K562 (cell line): ENCODE measurements at regions not wholly inside any gene's neighbourhood (a gene's known extent, or its start where the extent isn't known, plus 50 kb on each side); places are given as distances from the start of the nearest gene placed in this dataset.

Source experiments
- CREB1 ChIP-seq, 2 experiments: sonication (generic) in 1 of 2; formaldehyde crosslinking in 1 of 2; IDR thresholded peaks; 2 replicates each; pipeline versions ENCODE4 v1.6.1 to v1.8.0; 2012 to 2022; ENCODE audit warnings: inconsistent platforms in 1 of 2, mild to moderate bottlenecking in 1 of 2, missing genetic modification reagents in 1 of 2, moderate library complexity in 1 of 2
- HNRNPL ChIP-seq: fragments of 200-400 bp; formaldehyde crosslinking; IDR thresholded peaks from 2 replicates; pipeline ENCODE4 v1.6.1; 2017; ENCODE audit warnings: low read depth, mild to moderate bottlenecking, low read length
- MLX ChIP-seq, 2 experiments: fragments of 450-650 bp in 1 of 2; sonication (generic) in 1 of 2; formaldehyde crosslinking; conservative IDR thresholded peaks; 2 replicates each; pipeline versions ENCODE4 v1.4.0 to v1.8.1; 2020 to 2022; ENCODE audit warnings: mild to moderate bottlenecking in 1 of 2, missing genetic modification reagents in 1 of 2
- NFATC3 ChIP-seq: fragments of 450-650 bp; IDR thresholded peaks from 2 replicates; pipeline ENCODE4 v1.6.1; 2017; ENCODE audit warnings: mild to moderate bottlenecking
- NRF1 ChIP-seq, 2 experiments: fragments of 450-650 bp; IDR thresholded peaks in 1 of 2; conservative IDR thresholded peaks in 1 of 2; 2 replicates each; pipeline ENCODE4 v1.6.1; 2014; ENCODE audit warnings: mild to moderate bottlenecking in 2 of 2
- POLR2A ChIP-seq: fragments of 450-650 bp; conservative IDR thresholded peaks from 2 replicates; pipeline ENCODE4 v1.6.1; 2016
- TBP ChIP-seq: optimal IDR thresholded peaks from 2 replicates; pipeline ENCODE3; 2011; ENCODE audit warnings: low read depth, low read length, improper control_type of control experiment
- ZFP1 ChIP-seq: fragments of 450-650 bp; formaldehyde crosslinking; IDR thresholded peaks from 2 replicates; pipeline ENCODE4 v1.4.0; 2020; ENCODE audit warnings: mild to moderate bottlenecking, mixed read lengths
- TF ChIP-seq, protein P1 (sequence below), 3 experiments: IDR thresholded peaks in 2 of 3; conservative IDR thresholded peaks in 1 of 3; 2 replicates each; pipeline ENCODE4 v1.5.1; 2011 to 2012; ENCODE audit warnings: low read length in 3 of 3, mild to moderate bottlenecking in 3 of 3, control low read depth in 2 of 3, improper control_type of control experiment in 1 of 3, inconsistent platforms in 1 of 3, low read depth in 1 of 3, mixed read lengths in 1 of 3, moderate library complexity in 1 of 3; ENCODE audit not compliant: insufficient read depth in 2 of 3
- TF ChIP-seq, protein P2 (sequence below): fragments of 450-650 bp; IDR thresholded peaks from 2 replicates; pipeline ENCODE4 v1.6.1; 2016

DNA sequence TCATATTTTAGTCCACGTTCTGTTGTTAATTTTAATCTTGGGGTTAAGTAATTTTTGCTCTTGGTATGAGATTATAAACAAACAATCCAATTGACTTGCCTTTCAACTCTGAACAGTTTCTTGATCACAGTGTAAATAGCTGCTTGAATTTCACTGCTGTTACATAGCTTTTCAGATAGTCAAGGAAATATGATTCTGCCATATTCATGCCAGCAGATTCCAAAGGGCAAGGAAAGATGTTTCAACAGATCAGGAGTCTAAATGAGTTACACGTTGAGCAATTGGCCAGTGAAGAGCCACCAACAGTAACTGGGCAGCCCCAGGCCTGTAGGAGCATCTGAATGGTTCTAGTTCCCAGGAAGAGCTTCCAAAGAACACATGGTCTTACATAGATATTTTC, 93.6 kb downstream of the LEPR start:
- TF ChIP-seq ZFP1 (CRISPR knock-in tag) (no peak), TBP (no peak), MLX (CRISPR knock-in tag; conservative IDR thresholded peaks at IDR 0.05) (no peak), HNRNPL (no peak), NFATC3 (no peak), POLR2A (no peak), CREB1 (IDR thresholded peaks at IDR 0.05) (no peak), CREB1 (CRISPR knock-in tag; IDR thresholded peaks at IDR 0.05) (no peak), NRF1 (conservative IDR thresholded peaks at IDR 0.05 in 1 of 2, IDR thresholded peaks at IDR 0.05 in 1 of 2) (no peak)
- TF ChIP-seq, protein P1, sequence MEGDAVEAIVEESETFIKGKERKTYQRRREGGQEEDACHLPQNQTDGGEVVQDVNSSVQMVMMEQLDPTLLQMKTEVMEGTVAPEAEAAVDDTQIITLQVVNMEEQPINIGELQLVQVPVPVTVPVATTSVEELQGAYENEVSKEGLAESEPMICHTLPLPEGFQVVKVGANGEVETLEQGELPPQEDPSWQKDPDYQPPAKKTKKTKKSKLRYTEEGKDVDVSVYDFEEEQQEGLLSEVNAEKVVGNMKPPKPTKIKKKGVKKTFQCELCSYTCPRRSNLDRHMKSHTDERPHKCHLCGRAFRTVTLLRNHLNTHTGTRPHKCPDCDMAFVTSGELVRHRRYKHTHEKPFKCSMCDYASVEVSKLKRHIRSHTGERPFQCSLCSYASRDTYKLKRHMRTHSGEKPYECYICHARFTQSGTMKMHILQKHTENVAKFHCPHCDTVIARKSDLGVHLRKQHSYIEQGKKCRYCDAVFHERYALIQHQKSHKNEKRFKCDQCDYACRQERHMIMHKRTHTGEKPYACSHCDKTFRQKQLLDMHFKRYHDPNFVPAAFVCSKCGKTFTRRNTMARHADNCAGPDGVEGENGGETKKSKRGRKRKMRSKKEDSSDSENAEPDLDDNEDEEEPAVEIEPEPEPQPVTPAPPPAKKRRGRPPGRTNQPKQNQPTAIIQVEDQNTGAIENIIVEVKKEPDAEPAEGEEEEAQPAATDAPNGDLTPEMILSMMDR (IDR thresholded peaks at IDR 0.05 in 2 of 3, conservative IDR thresholded peaks at IDR 0.05 in 1 of 3; ENCODE audit: insufficient read depth in 2 of 3, low read depth in 1 of 3, low read length in 3 of 3) = no peak
- TF ChIP-seq, protein P2, sequence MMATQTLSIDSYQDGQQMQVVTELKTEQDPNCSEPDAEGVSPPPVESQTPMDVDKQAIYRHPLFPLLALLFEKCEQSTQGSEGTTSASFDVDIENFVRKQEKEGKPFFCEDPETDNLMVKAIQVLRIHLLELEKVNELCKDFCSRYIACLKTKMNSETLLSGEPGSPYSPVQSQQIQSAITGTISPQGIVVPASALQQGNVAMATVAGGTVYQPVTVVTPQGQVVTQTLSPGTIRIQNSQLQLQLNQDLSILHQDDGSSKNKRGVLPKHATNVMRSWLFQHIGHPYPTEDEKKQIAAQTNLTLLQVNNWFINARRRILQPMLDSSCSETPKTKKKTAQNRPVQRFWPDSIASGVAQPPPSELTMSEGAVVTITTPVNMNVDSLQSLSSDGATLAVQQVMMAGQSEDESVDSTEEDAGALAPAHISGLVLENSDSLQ = no peak
